ENCODE measurements at regions not wholly inside any gene's neighbourhood (a gene's known extent, or its start where the extent isn't known, plus 50 kb on each side); places are given as distances from the start of the nearest gene placed in this dataset.

DNA sequence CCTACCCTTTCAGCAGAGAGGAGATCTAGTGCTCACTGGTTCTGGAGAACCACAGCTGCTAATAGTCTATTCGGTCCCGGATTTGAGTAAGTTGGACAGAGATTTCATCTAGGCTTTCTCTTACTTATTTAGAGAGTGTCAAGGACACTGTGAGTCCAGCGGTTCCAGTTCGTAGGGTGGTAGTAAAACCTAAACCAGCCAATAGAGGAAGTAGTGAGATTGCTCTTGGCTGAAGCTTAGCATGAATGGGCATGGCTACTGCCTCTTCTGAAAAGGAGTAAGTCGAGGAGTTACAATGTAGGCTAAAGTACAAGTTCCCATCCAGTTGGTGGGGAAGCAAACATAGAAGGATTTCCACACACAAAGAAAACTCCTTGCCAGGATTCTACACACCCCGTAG, 109.6 kb upstream of the MOCS2 start:
- Histone ChIP-seq H3K4me3 (ENCODE audit: low read length) (no peak overlapping the region), H3K9me3 (ENCODE audit: control insufficient read depth, low read length) (peaks cover 18% of the 10 kb centered on the region), H3K9ac (ENCODE audit: low read length) (no peak overlapping the region), H3K27me3 (replicated peaks; ENCODE audit: control insufficient read depth, insufficient read depth, low read length) (no peaks in the 10 kb centered on the region), H3K4me1 (ENCODE audit: control insufficient read depth, insufficient read depth, low read length) (no peaks in the 10 kb centered on the region), H3K36me3 (ENCODE audit: control insufficient read depth, insufficient read depth, low read length, severe bottlenecking) (no peaks in the 10 kb centered on the region)
- DNase-seq (ENCODE audit: low read depth): no peak

GRCh38 chr5:53219610-53220009, 110.1 kb upstream of the MOCS2 start:
- Histone ChIP-seq H3K4me1 (ENCODE audit: control insufficient read depth, insufficient read depth, low read length) (no peaks in the 10 kb centered on the region), H3K9ac (ENCODE audit: low read length) (no peak overlapping the region), H3K27me3 (replicated peaks; ENCODE audit: control insufficient read depth, insufficient read depth, low read length) (no peaks in the 10 kb centered on the region), H3K4me3 (ENCODE audit: low read length) (no peak overlapping the region), H3K9me3 (ENCODE audit: control insufficient read depth, low read length) (peaks cover 18% of the 10 kb centered on the region), H3K36me3 (ENCODE audit: control insufficient read depth, insufficient read depth, low read length, severe bottlenecking) (no peaks in the 10 kb centered on the region)
- DNase-seq (ENCODE audit: low read depth): no peak

GRCh38 chr5:53233645-53234405, 124.3 kb upstream of the MOCS2 start:
- no peak overlapping the region for H3K4me3 ChIP-seq (ENCODE audit: low read length)
- DNase-seq (ENCODE audit: low read depth): no peak
- H3K27me3 ChIP-seq (replicated peaks; ENCODE audit: control insufficient read depth, insufficient read depth, low read length): no peaks in the 10 kb centered on the region
- H3K9ac ChIP-seq (ENCODE audit: low read length): no peak overlapping the region
- H3K9me3 ChIP-seq (ENCODE audit: control insufficient read depth, low read length): no peaks in the 10 kb centered on the region
- no peaks in the 10 kb centered on the region for H3K4me1 ChIP-seq (ENCODE audit: control insufficient read depth, insufficient read depth, low read length)
- no peaks in the 10 kb centered on the region for H3K36me3 ChIP-seq (ENCODE audit: control insufficient read depth, insufficient read depth, low read length, severe bottlenecking)

DNA sequence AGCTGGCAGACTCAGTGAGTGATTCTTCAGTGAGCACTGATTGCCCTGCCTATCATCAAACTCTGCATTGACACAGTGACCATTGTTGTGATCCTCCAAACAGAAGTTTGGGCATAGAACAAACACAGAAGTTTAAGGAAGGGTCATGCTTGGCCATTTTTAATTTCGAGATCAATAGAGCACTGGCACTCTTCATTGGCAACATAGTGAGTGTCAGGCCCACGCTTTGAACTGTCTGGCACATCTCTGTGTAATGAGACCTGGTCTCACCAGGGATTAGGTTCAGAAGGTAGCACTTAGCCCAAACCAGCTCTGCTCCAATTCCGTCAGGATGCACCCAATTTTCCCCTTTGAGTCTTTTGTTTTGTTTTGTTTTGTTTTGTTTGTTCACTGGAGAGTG, 127.1 kb upstream of the MOCS2 start:
- DNase-seq (ENCODE audit: low read depth): no peak
- Histone ChIP-seq H3K4me1 (ENCODE audit: control insufficient read depth, insufficient read depth, low read length) (peaks cover 19% of the 10 kb centered on the region), H3K9me3 (ENCODE audit: control insufficient read depth, low read length) (no peaks in the 10 kb centered on the region), H3K4me3 (ENCODE audit: low read length) (no peak overlapping the region), H3K27me3 (replicated peaks; ENCODE audit: control insufficient read depth, insufficient read depth, low read length) (no peaks in the 10 kb centered on the region), H3K36me3 (ENCODE audit: control insufficient read depth, insufficient read depth, low read length, severe bottlenecking) (no peaks in the 10 kb centered on the region), H3K9ac (ENCODE audit: low read length) (no peak overlapping the region)

- H3K9ac ChIP-seq (ENCODE audit: low read length): no peak overlapping the region
- H3K4me1 ChIP-seq (ENCODE audit: control insufficient read depth, insufficient read depth, low read length): peaks cover 19% of the 10 kb centered on the region
- DNase-seq (ENCODE audit: low read depth): no peak
- H3K27me3 ChIP-seq (replicated peaks; ENCODE audit: control insufficient read depth, insufficient read depth, low read length): no peaks in the 10 kb centered on the region
- no peak overlapping the region for H3K4me3 ChIP-seq (ENCODE audit: low read length)
- H3K9me3 ChIP-seq (ENCODE audit: control insufficient read depth, low read length): no peaks in the 10 kb centered on the region
- no peaks in the 10 kb centered on the region for H3K36me3 ChIP-seq (ENCODE audit: control insufficient read depth, insufficient read depth, low read length, severe bottlenecking)
Measured at GRCh38 chr5:53237876-53238275, 128.3 kb upstream of the MOCS2 start.

DNA sequence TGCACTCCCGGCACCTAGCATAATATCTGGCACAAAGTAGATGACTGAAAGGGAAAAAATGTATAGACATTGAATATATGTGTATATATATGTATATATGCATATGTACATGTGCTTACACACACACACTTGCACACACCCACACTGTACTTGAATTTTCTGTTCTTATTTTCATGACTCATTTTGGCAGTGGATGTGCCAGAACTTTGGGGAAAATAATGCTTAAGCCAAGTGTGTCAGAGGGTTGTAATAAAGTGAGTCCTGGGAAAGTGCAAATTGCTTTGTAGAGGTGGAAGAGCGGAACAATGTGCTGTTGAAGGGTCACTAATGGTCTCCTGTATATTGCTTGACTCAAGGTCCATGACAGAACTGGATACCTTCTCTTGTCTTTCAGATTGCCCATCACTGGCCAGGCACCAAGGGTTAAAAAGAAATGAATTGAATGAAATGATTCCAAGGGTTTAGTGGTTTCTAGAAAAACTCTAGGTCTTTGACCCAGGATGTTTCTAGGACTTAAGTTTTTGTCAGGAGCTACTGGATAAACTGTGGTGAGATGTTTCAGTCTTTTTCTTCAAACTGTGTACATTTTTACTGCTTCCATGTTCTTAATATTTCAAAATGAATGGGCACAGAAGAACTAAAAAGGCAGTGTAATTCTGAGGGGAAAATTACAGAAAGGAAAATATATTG, 129.9 kb upstream of the MOCS2 start:
- Histone ChIP-seq H3K9ac (ENCODE audit: low read length) (no peak overlapping the region), H3K36me3 (ENCODE audit: control insufficient read depth, insufficient read depth, low read length, severe bottlenecking) (no peaks in the 10 kb centered on the region), H3K27me3 (replicated peaks; ENCODE audit: control insufficient read depth, insufficient read depth, low read length) (no peaks in the 10 kb centered on the region), H3K4me3 (ENCODE audit: low read length) (no peak overlapping the region), H3K4me1 (ENCODE audit: control insufficient read depth, insufficient read depth, low read length) (peaks cover 19% of the 10 kb centered on the region), H3K9me3 (ENCODE audit: control insufficient read depth, low read length) (no peaks in the 10 kb centered on the region)
- no peak for DNase-seq (ENCODE audit: low read depth)

GRCh38 chr5:53240661-53241060, 131.1 kb upstream of the MOCS2 start:
- no peak for DNase-seq (ENCODE audit: low read depth)
- Histone ChIP-seq H3K9ac (ENCODE audit: low read length) (no peak overlapping the region), H3K4me3 (ENCODE audit: low read length) (no peak overlapping the region), H3K4me1 (ENCODE audit: control insufficient read depth, insufficient read depth, low read length) (peaks cover 23% of the 10 kb centered on the region), H3K9me3 (ENCODE audit: control insufficient read depth, low read length) (no peaks in the 10 kb centered on the region), H3K36me3 (ENCODE audit: control insufficient read depth, insufficient read depth, low read length, severe bottlenecking) (no peaks in the 10 kb centered on the region), H3K27me3 (replicated peaks; ENCODE audit: control insufficient read depth, insufficient read depth, low read length) (no peaks in the 10 kb centered on the region)

DNA sequence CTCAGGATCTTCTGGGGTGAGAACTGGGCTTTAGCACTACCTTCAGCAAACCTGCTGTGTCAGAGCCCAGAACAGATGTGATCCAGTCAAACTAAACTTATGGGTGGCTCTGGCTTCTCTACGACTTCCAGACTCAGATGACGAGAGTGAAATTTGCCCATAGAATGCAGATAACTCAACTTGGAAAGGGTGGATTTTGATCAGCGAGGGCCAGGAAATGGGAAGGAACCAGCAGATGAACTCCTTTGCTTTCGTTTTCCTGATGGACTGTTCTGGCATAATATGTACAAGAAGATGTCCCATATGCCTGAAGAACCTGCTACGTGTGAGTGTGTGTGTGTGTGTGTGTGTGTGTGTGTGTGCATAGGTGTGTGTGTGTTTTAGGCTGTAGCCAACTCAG, 132.0 kb upstream of the MOCS2 start:
- Histone ChIP-seq H3K9ac (ENCODE audit: low read length) (no peak overlapping the region), H3K36me3 (ENCODE audit: control insufficient read depth, insufficient read depth, low read length, severe bottlenecking) (no peaks in the 10 kb centered on the region)

DNA sequence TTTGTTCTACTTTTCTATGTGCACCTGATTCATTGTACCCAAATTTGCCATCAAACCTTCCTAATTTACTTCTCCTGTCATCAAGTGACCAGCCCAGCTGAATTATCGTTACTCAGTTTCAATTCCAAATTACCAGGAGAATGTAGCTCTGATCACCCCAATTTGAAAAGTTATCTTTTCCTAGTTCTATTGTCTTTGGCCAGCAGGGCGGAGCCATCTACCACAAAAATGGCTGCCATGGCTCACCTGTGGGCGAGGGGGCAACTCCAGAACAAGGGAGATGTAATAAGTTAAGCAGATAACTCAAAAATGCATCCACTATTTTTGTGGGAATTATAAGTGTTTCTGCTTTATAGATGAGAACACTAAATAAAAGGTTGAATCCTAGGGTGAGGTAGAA, 133.8 kb upstream of the MOCS2 start:
- no peaks in the 10 kb centered on the region for H3K36me3 ChIP-seq (ENCODE audit: control insufficient read depth, insufficient read depth, low read length, severe bottlenecking)
- H3K27me3 ChIP-seq (replicated peaks; ENCODE audit: control insufficient read depth, insufficient read depth, low read length): no peaks in the 10 kb centered on the region
- no peaks in the 10 kb centered on the region for H3K9me3 ChIP-seq (ENCODE audit: control insufficient read depth, low read length)
- no peak overlapping the region for H3K4me3 ChIP-seq (ENCODE audit: low read length)
- peaks cover 29% of the 10 kb centered on the region for H3K4me1 ChIP-seq (ENCODE audit: control insufficient read depth, insufficient read depth, low read length)
- H3K9ac ChIP-seq (ENCODE audit: low read length): no peak overlapping the region
- DNase-seq (ENCODE audit: low read depth): no peak

More for the DNA sequence above, 132.0 kb upstream of the MOCS2 start:
- Histone ChIP-seq H3K4me3 (ENCODE audit: low read length) (no peak overlapping the region), H3K9me3 (ENCODE audit: control insufficient read depth, low read length) (no peaks in the 10 kb centered on the region), H3K27me3 (replicated peaks; ENCODE audit: control insufficient read depth, insufficient read depth, low read length) (no peaks in the 10 kb centered on the region), H3K4me1 (ENCODE audit: control insufficient read depth, insufficient read depth, low read length) (peaks cover 29% of the 10 kb centered on the region)
- no peak for DNase-seq (ENCODE audit: low read depth)

GRCh38 chr5:53246042-53246836, 136.7 kb upstream of the MOCS2 start:
- H3K4me1 ChIP-seq (ENCODE audit: control insufficient read depth, insufficient read depth, low read length): peaks cover 26% of the 10 kb centered on the region
- peak; percentile 77 for DNase-seq (ENCODE audit: low read depth)

DNA sequence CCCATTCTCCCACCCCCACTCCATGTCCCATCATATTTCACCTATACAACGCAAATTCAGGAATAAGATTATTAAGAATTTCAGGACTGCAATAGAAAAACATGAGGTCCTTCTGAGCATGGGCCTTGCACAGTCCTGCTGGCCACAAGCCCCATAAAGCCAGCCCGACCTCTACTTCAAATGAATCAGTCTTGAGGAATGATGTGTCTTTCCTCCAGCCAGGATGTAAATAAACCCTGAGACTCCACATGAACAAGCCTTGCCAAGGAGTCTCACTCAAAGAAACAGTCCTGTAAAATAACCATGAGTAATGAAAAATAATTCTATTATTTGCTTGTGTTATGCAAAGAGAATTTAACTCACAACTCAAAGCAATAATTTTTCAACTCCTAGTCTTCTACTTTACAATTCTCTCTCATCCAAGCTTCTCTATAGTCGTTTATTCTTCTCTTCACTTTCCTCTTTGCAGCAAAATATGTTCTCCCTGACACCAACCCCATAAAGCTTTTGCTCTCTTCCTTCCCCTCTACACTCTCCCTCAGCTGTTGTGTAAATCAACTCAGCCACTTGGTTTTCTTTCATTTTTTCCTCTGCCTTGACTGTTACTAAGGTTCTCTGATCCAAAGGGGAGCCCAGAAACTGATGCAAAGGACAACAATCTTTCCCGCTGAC, 140.1 kb upstream of the MOCS2 start:
- H3K9ac ChIP-seq (ENCODE audit: low read length): peak overlapping the region; percentile 64
- no peaks in the 10 kb centered on the region for H3K9me3 ChIP-seq (ENCODE audit: control insufficient read depth, low read length)
- H3K4me3 ChIP-seq (ENCODE audit: low read length): peak overlapping the region; percentile 57
- peak; percentile 89 for DNase-seq (ENCODE audit: low read depth)
- no peaks in the 10 kb centered on the region for H3K27me3 ChIP-seq (replicated peaks; ENCODE audit: control insufficient read depth, insufficient read depth, low read length)
- peaks cover 32% of the 10 kb centered on the region for H3K4me1 ChIP-seq (ENCODE audit: control insufficient read depth, insufficient read depth, low read length)
- no peaks in the 10 kb centered on the region for H3K36me3 ChIP-seq (ENCODE audit: control insufficient read depth, insufficient read depth, low read length, severe bottlenecking)

More at GRCh38 chr5:53246042-53246836, 136.7 kb upstream of the MOCS2 start:
- no peak overlapping the region for H3K9ac ChIP-seq (ENCODE audit: low read length)
- no peaks in the 10 kb centered on the region for H3K9me3 ChIP-seq (ENCODE audit: control insufficient read depth, low read length)
- no peaks in the 10 kb centered on the region for H3K36me3 ChIP-seq (ENCODE audit: control insufficient read depth, insufficient read depth, low read length, severe bottlenecking)
- no peak overlapping the region for H3K4me3 ChIP-seq (ENCODE audit: low read length)
- no peaks in the 10 kb centered on the region for H3K27me3 ChIP-seq (replicated peaks; ENCODE audit: control insufficient read depth, insufficient read depth, low read length)
